ENCODE measurements at regions not wholly inside any gene's neighbourhood (a gene's known extent, or its start where the extent isn't known, plus 50 kb on each side); places are given as distances from the start of the nearest gene placed in this dataset.

- TF ChIP-seq CTCF (IDR thresholded peaks at IDR 0.05 in 2 of 3, conservative IDR thresholded peaks at IDR 0.05 in 1 of 3; ENCODE audit: control insufficient read depth in 2 of 3, extremely low read depth in 1 of 3, insufficient read depth in 1 of 3, low read depth in 3 of 3, low read length in 3 of 3) (no peak), ATF2 (IDR thresholded peaks at IDR 0.05; ENCODE audit: low read length) (0 out of 2 replicates have a peak, but pooled peaks have one; percentile 25), MXI1 (IDR thresholded peaks at IDR 0.05; ENCODE audit: low read depth, low read length) (no peak), RAD51 (IDR thresholded peaks at IDR 0.05) (no peak), REST (IDR thresholded peaks at IDR 0.05; ENCODE audit: low read depth, low read length) (no peak), ELK1 (IDR thresholded peaks at IDR 0.05; ENCODE audit: low read depth, low read length) (no peak)
Measured at GRCh38 chr4:123133397-123134050, 211.1 kb upstream of the NUDT6 start.
